HepG2 (cell line): ENCODE measurements at regions not wholly inside any gene's neighbourhood (a gene's known extent, or its start where the extent isn't known, plus 50 kb on each side); places are given as distances from the start of the nearest gene placed in this dataset.
"Not testable (repeated sequence)": the region's sequence is repeated elsewhere in the genome, so short reads cannot be mapped to it uniquely, and the experiment has no call there.

Experiments used
- AGO2 ChIP-seq: fragments of 200-400 bp; formaldehyde crosslinking; optimal IDR thresholded peaks from 2 replicates; pipeline ENCODE3; 2017; ENCODE audit warnings: mild to moderate bottlenecking, low read depth, low read length, moderate library complexity
- CBX5 ChIP-seq: sonication (generic); formaldehyde crosslinking; IDR thresholded peaks from 2 replicates; pipeline ENCODE4 v1.4.0; 2020; ENCODE audit warnings: missing genetic modification reagents, borderline replicate concordance
- DBP ChIP-seq: sonication (generic); formaldehyde crosslinking; IDR thresholded peaks from 2 replicates; pipeline ENCODE4 v1.4.0; 2020; ENCODE audit warnings: missing genetic modification reagents; ENCODE audit errors: not compliant biosample characterization
- DR1 ChIP-seq: sonication (generic); formaldehyde crosslinking; IDR thresholded peaks from 2 replicates; pipeline ENCODE4 v1.8.0; 2021; ENCODE audit warnings: mild to moderate bottlenecking, missing genetic modification reagents, inconsistent platforms
- FOXP4 ChIP-seq: sonication (generic); formaldehyde crosslinking; IDR thresholded peaks from 2 replicates; pipeline ENCODE4 v1.4.0; 2020; ENCODE audit warnings: missing genetic modification reagents
- GABPB1 ChIP-seq: IDR thresholded peaks from 2 replicates; pipeline ENCODE4 v1.6.1; 2016; ENCODE audit warnings: mild to moderate bottlenecking, missing genetic modification reagents, moderate library complexity, missing compliant biosample characterization
- HNF1B ChIP-seq: sonication (generic); formaldehyde crosslinking; IDR thresholded peaks from 2 replicates; pipeline ENCODE4 v1.5.1; 2020; ENCODE audit warnings: mild to moderate bottlenecking, moderate library complexity, missing genetic modification reagents
- HNF4G ChIP-seq, 2 experiments: sonication (generic) in 1 of 2; formaldehyde crosslinking in 1 of 2; IDR thresholded peaks; 2 replicates each; pipeline versions ENCODE4 v1.4.0 to v1.6.1; 2011 to 2020; ENCODE audit warnings: borderline replicate concordance in 2 of 2, low read depth in 2 of 2, mild to moderate bottlenecking in 2 of 2, low read length in 1 of 2, missing genetic modification reagents in 1 of 2, moderate library complexity in 1 of 2
- HOXA5 ChIP-seq: sonication (generic); formaldehyde crosslinking; IDR thresholded peaks from 2 replicates; pipeline ENCODE4 v1.4.0; 2020; ENCODE audit warnings: missing genetic modification reagents
- LCORL ChIP-seq, 2 experiments: fragments of 450-650 bp in 1 of 2; sonication (generic) in 1 of 2; formaldehyde crosslinking in 1 of 2; IDR thresholded peaks; 2 replicates each; pipeline versions ENCODE4 v1.5.0 to v1.6.1; 2017 to 2020; ENCODE audit warnings: antibody characterized with exemption in 1 of 2, missing genetic modification reagents in 1 of 2
- MAFG ChIP-seq: sonication (generic); formaldehyde crosslinking; IDR thresholded peaks from 2 replicates; pipeline ENCODE4 v1.5.1; 2020; ENCODE audit warnings: mild to moderate bottlenecking, missing genetic modification reagents
- MAFK ChIP-seq, 2 experiments: IDR thresholded peaks in 1 of 2; conservative IDR thresholded peaks in 1 of 2; 2 replicates each; pipeline ENCODE4 v1.6.1; 2011; ENCODE audit warnings: improper control_type of control experiment in 2 of 2, low read length in 2 of 2
- MED13 ChIP-seq: sonication (generic); formaldehyde crosslinking; IDR thresholded peaks from 2 replicates; pipeline ENCODE4 v1.5.0; 2020; ENCODE audit warnings: missing genetic modification reagents
- MYC ChIP-seq: sonication (generic); formaldehyde crosslinking; IDR thresholded peaks from 2 replicates; pipeline ENCODE4 v1.9.0; 2021; ENCODE audit warnings: missing genetic modification reagents, borderline replicate concordance
- NKX3-1 ChIP-seq: sonication (generic); formaldehyde crosslinking; IDR thresholded peaks from 2 replicates; pipeline ENCODE4 v1.5.0; 2020; ENCODE audit warnings: missing genetic modification reagents
- PHF21A ChIP-seq: sonication (generic); formaldehyde crosslinking; IDR thresholded peaks from 2 replicates; pipeline ENCODE4 v1.5.0; 2020; ENCODE audit warnings: mild to moderate bottlenecking, missing genetic modification reagents
- POLR2A ChIP-seq, 2 experiments: IDR thresholded peaks; 2 replicates each; pipeline ENCODE4 v1.6.1; 2011; ENCODE audit warnings: low read depth in 2 of 2, low read length in 2 of 2, mild to moderate bottlenecking in 1 of 2, moderate library complexity in 1 of 2; ENCODE audit not compliant: insufficient read depth in 1 of 2
- POLR2G ChIP-seq: fragments of 200-400 bp; formaldehyde crosslinking; IDR thresholded peaks from 2 replicates; pipeline ENCODE4 v1.6.1; 2018; ENCODE audit warnings: mild to moderate bottlenecking, low read depth, low read length, moderate library complexity
- RBM22 ChIP-seq: fragments of 200-400 bp; formaldehyde crosslinking; optimal IDR thresholded peaks from 2 replicates; pipeline ENCODE3; 2017; ENCODE audit warnings: mild to moderate bottlenecking, low read length, moderate library complexity
- SP4 ChIP-seq: sonication (generic); formaldehyde crosslinking; IDR thresholded peaks from 2 replicates; pipeline ENCODE4 v1.8.1; 2023; ENCODE audit warnings: mild to moderate bottlenecking, missing genetic modification reagents
- ZFP90 ChIP-seq: sonication (generic); formaldehyde crosslinking; IDR thresholded peaks from 2 replicates; pipeline ENCODE4 v1.8.0; 2022; ENCODE audit warnings: missing genetic modification reagents, mild to moderate bottlenecking, inconsistent platforms, borderline replicate concordance
- ZNF121 ChIP-seq: sonication (generic); formaldehyde crosslinking; IDR thresholded peaks from 2 replicates; pipeline ENCODE4 v1.5.0; 2020; ENCODE audit warnings: mild to moderate bottlenecking, missing genetic modification reagents
- ZNF296 ChIP-seq: sonication (generic); formaldehyde crosslinking; conservative IDR thresholded peaks from 2 replicates; pipeline ENCODE4 v1.5.0; 2020; ENCODE audit warnings: mild to moderate bottlenecking, missing genetic modification reagents
- ZNF547 ChIP-seq: sonication (generic); formaldehyde crosslinking; IDR thresholded peaks from 2 replicates; pipeline ENCODE4 v1.5.1; 2020; ENCODE audit warnings: mild to moderate bottlenecking, missing genetic modification reagents

GRCh38 chr16:21511315-21512210 lies 87.8 kb upstream of the METTL9 start (continued):
- peak; percentile 89 for TF ChIP-seq ZNF121
- TF ChIP-seq AGO2, result peak; percentile 56
- TF ChIP-seq POLR2A (IDR thresholded peaks at IDR 0.05; ENCODE audit: insufficient read depth in 1 of 2, low read depth in 2 of 2, low read length in 2 of 2), result peak in 1 of 2 experiments; percentile 31; a peak in 1 of 4 replicates
- TF ChIP-seq SP4 (CRISPR knock-in tag), result 0 out of 2 replicates have a peak, but pooled peaks have one; percentile 25
- TF ChIP-seq PHF21A (CRISPR knock-in tag), result peak; percentile 46; the same call in 1 of the 2 replicates
- TF ChIP-seq MED13 (CRISPR knock-in tag), result peak; percentile 87
- peak; percentile 42; the same call in 1 of the 2 replicates for TF ChIP-seq FOXP4 (CRISPR knock-in tag)
- 0 out of 2 replicates have a peak, but pooled peaks have one; percentile 30 for TF ChIP-seq POLR2G
- TF ChIP-seq LCORL (IDR thresholded peaks at IDR 0.05), result not testable (repeated sequence)
- TF ChIP-seq LCORL (CRISPR knock-in tag; IDR thresholded peaks at IDR 0.05), result peak; percentile 39; the same call in 1 of the 2 replicates
- TF ChIP-seq DR1, result 0 out of 2 replicates have a peak, but pooled peaks have one; percentile 41
- peak; percentile 80; the same call in 1 of the 2 replicates for TF ChIP-seq CBX5 (CRISPR knock-in tag)
- peak; percentile 66; the same call in 1 of the 2 replicates for TF ChIP-seq HOXA5 (CRISPR knock-in tag)
- TF ChIP-seq ZNF296 (CRISPR knock-in tag), result 0 out of 2 replicates have a peak, but pooled peaks have one; percentile 53
- TF ChIP-seq MAFK (conservative IDR thresholded peaks at IDR 0.05 in 1 of 2, IDR thresholded peaks at IDR 0.05 in 1 of 2; ENCODE audit: low read length in 2 of 2), result peak; percentile 54 to 81
- peak; percentile 69; the same call in 1 of the 2 replicates for TF ChIP-seq MYC (CRISPR knock-in tag)
- TF ChIP-seq ZNF547 (CRISPR knock-in tag), result peak; percentile 64; the same call in 1 of the 2 replicates
- peak; percentile 30 for TF ChIP-seq RBM22
- TF ChIP-seq DBP (CRISPR knock-in tag), result peak; percentile 30
- peak; percentile 94 for TF ChIP-seq ZFP90
- TF ChIP-seq HNF4G (IDR thresholded peaks at IDR 0.05; ENCODE audit: borderline replicate concordance, low read depth, low read length), result 0 out of 2 replicates have a peak, but pooled peaks have one; percentile 10
- TF ChIP-seq HNF4G (CRISPR knock-in tag; IDR thresholded peaks at IDR 0.05; ENCODE audit: borderline replicate concordance, low read depth), result peak; percentile 79
- TF ChIP-seq MAFG, result peak; percentile 95
- TF ChIP-seq NKX3-1, result peak; percentile 70; the same call in 1 of the 2 replicates
- TF ChIP-seq GABPB1 (CRISPR knock-in tag), result peak; percentile 39; the same call in 1 of the 2 replicates
- peak; percentile 40; the same call in 1 of the 2 replicates for TF ChIP-seq HNF1B
